OCI-LY1 (cell line): ENCODE measurements at regions not wholly inside any gene's neighbourhood (a gene's known extent, or its start where the extent isn't known, plus 50 kb on each side); places are given as distances from the start of the nearest gene placed in this dataset.

Experiments
- EZH2 ChIP-seq: fragments of 200-600 bp; sonication (generic), shearing (Covaris generic); IDR thresholded peaks from 2 replicates; pipeline ENCODE4 v1.8.0; 2017; ENCODE audit warnings: borderline replicate concordance, mixed run types, mild to moderate bottlenecking, antibody characterized with exemption, low read length, moderate library complexity, mixed read lengths
- TF ChIP-seq, protein P1 (sequence below): fragments of 200-600 bp; sonication (generic), shearing (Covaris generic); IDR thresholded peaks from 2 replicates; pipeline ENCODE4 v1.5.1; 2017; ENCODE audit warnings: mild to moderate bottlenecking, antibody characterized with exemption, low read length, moderate library complexity, mixed read lengths

DNA sequence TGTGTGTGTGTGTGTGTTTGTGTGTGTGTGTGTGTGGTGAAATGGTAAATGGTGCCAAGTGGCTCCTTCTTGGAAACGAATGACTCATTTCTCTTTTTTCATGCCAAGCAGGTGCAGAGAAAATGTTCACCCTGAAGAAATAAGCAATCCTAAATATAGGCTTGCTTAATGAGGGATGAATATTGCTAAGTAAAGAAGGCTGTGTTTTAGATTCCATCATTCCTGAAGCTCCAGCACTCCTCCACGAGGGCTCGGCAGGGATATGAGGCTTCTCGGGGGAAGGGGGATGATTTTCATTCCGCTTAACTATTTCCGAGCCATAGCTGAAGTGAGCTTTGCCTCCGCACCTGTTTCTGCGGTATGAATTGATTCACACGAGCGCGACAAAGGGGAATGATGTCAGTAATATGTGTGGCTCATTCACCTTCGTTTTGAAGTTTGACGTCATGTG, 72.9 kb downstream of the TSN start:
- TF ChIP-seq, protein P1, sequence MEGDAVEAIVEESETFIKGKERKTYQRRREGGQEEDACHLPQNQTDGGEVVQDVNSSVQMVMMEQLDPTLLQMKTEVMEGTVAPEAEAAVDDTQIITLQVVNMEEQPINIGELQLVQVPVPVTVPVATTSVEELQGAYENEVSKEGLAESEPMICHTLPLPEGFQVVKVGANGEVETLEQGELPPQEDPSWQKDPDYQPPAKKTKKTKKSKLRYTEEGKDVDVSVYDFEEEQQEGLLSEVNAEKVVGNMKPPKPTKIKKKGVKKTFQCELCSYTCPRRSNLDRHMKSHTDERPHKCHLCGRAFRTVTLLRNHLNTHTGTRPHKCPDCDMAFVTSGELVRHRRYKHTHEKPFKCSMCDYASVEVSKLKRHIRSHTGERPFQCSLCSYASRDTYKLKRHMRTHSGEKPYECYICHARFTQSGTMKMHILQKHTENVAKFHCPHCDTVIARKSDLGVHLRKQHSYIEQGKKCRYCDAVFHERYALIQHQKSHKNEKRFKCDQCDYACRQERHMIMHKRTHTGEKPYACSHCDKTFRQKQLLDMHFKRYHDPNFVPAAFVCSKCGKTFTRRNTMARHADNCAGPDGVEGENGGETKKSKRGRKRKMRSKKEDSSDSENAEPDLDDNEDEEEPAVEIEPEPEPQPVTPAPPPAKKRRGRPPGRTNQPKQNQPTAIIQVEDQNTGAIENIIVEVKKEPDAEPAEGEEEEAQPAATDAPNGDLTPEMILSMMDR = no peak
- TF ChIP-seq EZH2 = no peak
